MV-4-11 (cell line): ENCODE measurements at regions not wholly inside any gene's neighbourhood (a gene's known extent, or its start where the extent isn't known, plus 50 kb on each side); places are given as distances from the start of the nearest gene placed in this dataset.
"Not testable (repeated sequence)": the region's sequence is repeated elsewhere in the genome, so short reads cannot be mapped to it uniquely, and the experiment has no call there.

Experiments used
- DNase-seq: peaks from one replicate; lab custom pipeline; 2025; lab: John Stamatoyannopoulos, UW

DNA sequence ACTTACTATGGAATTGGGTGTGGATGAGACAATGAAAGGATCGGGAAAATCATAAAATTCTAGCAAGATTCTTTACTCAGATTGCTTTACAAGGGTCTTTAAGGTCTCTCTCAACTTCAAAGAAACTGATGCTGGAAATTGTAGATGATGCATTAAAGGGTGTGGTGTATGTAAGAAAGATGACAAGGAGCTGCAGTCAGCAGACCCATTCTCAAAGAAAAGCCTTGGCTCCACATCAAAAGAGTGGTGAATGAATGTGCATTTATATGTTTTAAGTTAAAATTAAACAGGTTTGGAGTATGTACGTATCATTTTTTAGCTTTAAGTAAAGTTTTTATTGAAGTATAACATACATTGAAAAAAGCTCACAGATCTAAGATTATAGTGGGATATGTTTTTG is 194.5 kb downstream of the C12orf75 start:
- DNase-seq, result no peak

DNA sequence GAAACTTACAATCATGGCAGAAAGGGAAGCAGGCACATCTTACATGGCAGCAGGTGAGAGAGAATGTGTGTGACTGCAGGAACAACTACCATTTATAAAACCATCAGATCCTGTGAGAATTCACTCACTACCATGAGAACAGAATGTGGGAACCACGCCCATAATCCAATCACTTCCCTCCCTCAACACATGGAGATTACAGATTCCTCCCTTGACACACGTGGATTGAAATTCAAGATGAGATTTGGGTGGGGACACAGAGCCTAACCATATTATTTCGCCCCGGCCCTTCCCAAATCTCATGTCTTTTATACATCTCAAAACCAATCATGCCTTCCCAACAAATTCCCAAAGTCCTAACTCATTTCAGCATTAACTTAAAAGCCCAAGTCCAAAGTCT is 203.6 kb downstream of the C12orf75 start:
- DNase-seq, result no peak

DNA sequence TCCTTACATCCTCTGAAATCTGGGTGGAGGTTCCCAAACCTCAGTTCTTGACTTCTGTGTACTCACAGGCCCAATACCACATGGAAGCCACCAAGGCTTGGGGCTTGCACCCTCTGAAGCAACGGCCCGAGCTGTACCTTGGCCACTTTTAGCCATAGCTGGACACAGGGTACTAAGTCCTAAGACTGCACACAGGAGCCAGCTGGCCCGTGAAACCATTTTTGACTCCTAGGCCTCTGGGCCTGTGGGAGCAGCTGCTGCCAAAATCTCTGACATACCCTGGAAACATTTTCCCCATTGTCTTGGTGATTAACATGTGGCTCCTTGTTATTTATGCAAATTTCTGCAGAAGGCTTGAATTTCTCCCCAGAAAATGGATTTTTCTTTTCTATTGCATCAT is 204.5 kb downstream of the C12orf75 start:
- not testable (repeated sequence) for DNase-seq

DNA sequence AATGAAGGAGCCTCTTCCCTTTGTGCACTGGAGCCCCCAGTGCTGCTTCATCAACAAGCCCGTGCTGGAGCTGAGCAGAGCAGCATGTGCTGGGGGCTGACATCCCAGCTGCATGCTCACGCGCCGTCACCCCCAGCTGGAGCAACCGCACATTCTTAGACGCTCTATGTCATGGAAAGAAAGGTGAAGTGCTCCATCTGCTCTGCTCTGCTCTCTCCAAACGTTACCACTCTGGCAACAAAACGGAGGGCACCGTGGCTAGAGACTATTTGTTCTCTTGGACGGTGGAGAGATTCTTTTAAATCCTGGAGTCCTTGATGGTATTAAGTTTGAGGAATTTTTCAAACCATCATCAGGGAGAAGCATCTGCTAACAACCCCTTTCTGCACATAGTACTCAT is 208.4 kb downstream of the C12orf75 start:
- no peak for DNase-seq

DNA sequence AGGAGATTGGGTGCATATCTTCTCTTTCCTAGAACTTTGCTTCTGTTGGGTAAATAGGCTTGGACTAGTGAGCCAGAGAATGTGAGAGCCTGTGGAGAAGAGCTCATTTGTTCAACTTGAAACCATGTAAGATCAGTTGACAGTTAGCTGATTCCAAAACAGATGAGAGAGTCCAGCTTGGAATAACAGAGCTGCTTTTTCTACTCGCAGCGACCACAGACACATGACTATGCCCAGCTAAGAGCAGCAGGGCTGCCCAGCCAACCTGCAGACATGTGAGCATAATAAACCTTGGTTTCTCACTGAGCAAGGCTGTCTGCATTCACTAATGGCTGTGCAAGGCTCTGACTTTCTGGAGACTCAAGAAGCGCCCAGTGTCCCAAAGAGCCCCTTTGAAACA is 209.2 kb downstream of the C12orf75 start:
- DNase-seq, result no peak

DNA sequence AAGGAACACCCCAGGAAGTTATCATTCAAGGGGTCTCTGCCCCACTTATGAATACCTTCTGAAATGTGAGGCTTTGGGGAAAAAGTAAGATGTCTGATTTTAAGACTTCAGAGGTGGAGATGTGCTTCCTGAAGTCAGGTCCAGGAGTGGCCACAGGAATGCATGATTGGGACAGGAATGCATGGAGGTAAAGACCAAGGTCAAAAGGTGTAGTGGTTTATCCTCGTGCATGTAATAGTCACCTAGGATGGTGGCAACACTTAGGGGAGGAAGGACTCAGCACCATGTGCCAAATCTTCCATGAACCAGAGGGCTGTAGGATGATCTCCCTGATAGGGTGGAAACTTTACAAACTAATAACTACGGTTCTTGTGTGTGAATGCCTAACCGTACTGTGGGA is 217.3 kb downstream of the C12orf75 start:
- no peak for DNase-seq

DNA sequence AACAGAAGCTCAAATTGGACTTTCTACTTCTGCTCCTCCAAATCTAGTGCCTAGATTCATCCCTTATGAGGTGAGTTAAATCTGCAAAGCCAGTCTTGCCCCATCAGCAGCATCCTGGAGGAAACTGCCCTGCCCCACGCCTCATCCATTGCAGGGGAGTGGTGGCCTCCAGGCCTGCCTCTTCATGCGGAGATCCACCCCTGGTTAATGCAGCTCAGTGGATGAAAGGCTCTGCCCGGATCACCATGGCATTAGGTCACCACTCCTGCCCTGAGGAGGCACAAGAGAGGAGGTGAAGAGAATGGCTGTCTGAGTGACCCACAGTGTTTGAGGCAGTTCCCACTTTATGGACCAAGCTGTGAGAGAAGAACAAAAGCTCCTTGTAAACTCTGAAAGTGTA is 218.1 kb downstream of the C12orf75 start:
- no peak for DNase-seq

DNA sequence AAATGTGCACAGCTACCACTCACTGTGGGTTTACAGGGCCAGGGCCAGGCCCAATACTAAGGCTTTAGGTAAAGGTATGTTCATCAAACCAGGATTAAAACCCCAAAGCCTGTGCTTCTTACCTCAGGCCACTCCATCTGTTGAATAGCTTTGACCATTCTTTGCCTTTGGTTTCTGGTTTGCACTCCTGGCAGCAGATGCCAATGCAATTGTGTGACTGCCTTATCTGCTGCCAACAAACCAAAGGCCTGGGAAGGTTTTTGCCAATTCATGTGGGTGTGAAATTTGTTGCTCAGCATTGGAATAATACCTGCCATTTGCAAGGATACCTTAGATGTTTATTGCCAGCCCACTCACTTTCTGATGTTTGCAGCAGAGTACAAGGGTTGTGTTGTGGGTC is 221.6 kb downstream of the C12orf75 start:
- no peak for DNase-seq

DNA sequence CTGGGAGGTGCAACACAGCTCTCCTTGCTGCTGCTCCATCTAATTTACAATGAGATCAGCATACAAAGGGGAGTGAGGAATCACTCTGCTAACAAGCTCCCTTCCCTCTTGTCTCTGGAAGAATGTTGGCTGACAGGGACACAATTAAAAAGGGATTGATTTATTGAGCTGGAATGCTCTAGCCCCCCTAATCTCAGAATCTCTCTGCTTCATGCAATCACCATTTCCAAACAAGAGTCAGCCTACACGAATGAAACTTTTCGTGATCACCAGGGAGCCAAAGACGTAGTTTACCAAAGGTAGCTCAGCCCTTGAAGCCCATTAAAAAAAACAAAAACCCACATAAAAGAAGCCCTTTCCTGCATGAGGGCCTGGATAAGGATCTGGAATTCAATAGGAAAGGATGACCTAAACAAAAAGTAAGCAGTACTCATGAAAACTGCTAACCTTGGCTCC is 223.8 kb downstream of the C12orf75 start:
- DNase-seq, result no peak

DNA sequence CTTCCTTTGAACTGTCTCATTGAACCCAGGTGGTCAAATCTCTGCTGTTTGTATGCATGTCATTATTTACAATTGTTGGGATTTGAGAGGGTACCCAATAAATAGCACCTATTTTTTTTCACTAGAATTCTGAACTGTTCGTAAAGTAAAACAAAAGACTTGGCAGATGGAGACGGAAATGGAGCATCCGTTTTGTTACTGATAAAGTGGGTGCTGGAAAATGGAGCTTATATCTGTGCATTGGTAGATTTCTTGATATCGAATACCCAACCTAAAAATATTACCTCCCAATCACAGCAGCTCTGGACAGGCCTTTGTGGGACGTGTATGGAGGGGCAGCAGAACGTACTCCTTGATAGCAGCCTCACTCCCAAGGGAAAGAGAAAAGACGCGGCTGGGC is 224.4 kb downstream of the C12orf75 start:
- no peak for DNase-seq

DNA sequence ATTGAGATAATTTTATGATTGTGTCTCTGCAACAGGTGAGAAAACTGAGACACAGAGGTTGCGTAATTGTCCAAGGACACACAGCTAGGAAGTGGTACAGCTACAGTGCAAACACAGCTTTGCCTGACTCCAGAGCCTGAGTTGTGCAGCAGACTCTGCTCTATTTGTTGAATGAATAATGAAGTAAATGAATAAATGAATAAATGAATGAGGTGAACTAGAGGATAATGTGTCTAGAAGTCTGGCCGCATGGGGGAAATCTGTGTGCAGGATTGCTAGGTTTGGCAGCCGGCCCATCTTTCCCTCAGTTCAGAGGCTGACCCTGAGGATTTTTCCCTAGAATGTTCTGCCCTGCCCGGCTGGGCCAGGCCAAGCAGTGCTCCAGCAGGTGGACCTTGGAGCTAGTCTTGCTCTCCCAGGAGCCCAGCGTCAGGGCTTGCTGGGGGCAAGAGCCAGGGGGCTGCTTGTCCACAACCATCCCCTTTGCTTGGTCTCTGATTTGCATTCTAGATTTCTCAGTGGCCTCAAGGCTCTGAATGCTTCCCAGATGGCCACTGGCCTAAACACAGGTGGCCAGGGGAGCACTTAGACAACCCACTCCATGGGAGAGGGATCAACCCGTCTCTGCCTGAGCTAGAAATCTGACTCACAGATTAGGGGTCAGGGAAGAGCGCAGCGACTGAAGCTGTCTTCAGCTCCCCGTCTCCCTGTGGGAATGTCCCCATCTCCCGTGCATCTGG is 225.2 kb downstream of the C12orf75 start:
- no peak for DNase-seq

DNA sequence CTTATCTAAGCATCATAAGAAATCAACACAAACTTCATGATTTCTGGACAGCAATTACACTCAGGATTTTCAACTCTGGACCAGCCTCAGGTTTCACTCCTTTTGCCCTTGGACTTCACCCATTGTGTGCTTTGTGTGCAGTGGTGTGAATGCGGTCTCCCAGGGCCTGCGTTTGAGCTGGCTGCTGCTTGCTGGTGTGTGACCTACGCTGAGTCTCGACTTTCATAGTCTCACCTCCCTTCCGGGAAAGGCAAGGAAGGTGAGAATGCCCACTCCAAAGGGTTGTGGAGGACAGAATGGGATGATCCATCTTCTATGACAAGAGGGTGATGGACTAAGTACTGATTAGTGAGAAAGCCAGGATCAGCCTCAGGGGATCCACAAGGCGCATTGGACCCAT is 228.8 kb downstream of the C12orf75 start:
- no peak for DNase-seq

DNA sequence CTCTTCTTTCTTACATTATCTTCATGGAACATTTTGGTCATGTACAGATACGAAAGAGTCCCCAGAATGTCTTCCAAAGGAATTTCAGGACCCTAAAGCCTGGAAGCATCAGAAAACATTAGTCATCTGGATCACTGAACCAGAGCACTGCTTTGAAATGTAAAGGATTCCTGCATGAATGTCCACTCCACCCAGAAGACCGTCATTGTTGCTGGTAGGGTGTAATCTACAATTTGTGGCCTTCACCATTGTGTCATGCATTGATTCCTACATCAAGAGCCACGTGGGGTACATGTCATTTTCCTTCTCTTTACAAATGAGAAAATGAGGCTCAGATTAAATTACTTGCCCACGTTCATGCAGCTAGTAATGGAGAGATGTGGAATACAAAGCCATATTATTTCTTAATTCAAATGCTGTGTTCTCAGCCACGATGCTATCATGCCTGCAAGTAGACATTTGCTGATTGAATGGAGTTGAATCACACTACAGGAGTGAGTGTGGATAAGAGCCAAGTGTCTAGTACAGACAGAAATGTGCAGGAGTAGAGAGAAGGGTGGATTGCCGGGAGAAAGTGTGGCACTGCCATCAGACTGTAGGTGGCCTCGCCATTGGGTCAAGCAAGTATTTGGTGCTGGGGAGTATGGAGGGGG is 231.2 kb downstream of the C12orf75 start:
- DNase-seq, result no peak

DNA sequence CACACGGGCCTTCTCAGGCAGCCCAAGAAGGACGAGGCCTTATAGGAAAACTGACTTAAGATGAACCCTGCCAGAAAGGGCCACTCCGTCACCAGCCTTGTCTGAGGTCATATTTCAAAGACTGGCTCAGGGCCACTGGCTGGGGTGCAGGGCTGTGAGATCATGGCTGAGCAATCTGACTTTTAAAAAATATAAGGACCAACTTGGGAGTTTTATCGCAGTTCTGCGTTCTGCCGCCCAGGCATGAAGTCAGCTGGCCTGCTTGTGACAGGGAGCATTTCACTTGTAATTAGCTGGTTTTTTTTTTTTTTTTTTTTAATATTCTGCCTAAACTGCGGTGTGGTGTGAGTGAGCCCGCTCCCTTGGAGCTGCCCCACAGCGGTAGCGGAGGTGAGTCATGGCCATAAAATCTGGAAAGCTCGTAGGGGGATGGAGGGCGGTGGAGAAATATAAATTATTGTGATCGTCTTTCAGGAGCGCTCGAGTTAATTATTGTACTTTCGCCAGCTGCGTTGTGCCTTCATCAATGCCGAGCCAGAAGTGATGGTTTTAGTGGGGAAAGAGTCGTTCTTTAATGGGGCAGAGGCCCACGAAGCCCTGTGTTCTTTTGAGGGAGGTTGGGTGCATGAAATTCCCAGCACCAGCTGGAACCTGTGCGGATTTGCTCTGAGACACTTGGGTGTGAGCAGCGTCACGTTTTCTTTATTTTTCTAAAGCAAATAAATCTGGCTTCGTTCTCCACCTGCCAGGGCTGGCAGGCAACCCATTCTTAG is 231.9 kb downstream of the C12orf75 start:
- DNase-seq, result no peak

DNA sequence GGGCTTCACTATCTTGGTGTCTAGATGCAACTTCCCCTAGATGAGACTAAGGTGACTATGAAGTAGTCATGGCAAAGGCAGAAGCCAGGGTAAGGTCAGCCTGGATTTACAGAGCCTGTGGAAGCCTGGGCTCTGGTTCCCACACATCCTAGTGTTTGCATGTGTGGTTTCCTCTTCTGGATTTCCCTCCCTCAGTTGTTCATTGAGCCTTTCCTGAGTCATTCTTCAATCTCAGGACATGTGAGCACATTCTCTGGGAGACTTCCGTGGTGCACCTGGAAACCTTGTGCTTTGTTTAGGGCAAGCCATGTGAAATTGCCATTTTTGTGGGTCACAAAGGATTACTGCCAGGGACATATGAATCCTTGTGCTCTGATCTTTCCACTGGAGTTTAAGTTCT is 236.6 kb downstream of the C12orf75 start:
- no peak for DNase-seq

DNA sequence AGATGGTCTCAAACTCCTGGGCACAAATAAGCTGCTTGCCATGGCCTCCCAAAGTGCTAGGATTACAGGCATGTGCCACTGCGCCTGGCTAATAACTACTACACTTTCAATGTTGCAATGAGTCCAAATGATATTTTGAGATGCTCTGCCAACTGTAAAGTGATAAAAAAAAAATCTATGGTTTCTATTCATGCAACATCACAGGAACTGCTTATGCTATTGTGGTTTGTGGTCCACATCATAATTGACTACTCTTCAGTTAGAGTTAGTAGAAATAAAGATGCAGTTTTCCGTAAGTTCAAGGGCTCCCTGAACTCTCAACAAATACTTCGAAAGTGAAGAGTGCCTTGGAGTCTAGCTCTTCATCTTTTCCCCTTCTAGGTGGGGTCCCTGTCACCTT is 239.4 kb downstream of the C12orf75 start:
- DNase-seq, result no peak

DNA sequence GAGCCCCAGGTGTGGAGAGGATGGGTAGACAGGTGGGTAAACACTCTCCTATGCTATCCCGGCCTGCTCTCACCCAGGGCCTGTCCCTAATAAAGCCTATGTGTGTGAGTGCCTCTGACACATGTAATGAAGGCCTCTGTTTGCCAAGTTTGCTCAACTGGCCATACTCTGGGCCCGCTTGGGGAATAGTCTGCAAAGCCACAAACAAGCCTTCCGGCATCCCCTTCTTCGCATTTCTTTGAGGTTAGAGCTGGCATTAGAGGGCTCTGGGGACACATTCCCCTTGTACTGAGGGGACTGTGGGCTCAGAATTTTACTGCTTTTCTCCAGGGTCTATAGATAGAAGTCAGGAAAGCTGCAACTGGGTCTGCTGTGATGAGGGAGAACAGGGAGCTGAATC is 240.5 kb downstream of the C12orf75 start:
- no peak for DNase-seq

DNA sequence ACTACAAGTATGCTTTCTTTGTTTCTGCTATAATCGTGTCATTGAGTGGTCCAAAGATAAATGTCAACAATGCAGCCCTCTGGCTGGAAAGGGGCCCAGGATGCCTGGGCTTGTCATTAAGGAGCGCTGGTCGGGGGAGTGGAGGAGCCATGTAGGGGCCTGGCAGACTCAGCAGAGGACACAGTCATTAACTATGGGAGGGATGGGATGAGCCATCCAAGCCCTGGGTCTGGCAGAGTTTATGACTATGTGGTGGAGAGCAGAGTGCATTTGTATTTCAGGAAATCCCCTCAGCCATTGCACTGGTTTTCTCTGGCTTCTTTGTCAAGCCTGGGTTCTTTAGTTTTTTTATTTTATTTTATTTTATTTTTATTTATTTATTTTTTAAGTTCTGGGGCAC is 243.1 kb downstream of the C12orf75 start:
- no peak for DNase-seq

DNA sequence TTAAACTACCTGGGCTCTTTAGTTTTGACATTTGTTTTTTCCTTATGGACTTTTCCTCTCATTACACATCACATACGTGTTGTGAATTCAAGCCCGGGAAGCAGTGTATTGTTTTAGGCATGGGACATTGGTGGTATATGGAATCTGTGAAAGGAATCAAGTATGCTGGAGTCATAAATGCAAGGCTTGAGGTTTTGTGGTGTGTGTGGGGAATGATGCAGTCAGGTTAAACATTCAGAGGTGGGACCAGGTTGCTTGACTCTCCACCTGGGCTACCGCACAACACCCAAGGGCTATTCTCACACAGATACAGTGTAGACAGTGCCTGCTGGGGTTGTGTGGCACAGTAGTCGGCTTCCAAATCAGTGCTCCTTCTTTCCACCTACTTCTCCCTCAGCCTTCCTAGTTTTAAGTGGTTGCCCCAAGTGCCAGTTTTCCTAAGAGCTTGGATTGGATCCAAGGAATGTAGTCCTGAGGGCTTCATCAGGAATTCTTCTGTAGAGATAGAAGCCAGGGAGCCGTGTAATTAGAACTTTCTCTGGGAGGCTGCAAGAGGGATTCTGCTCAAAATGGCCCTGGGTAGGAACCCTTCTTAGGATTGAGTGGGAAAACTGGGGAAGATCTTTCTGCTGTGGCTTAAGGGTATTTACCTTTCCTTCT is 243.7 kb downstream of the C12orf75 start:
- DNase-seq, result no peak

DNA sequence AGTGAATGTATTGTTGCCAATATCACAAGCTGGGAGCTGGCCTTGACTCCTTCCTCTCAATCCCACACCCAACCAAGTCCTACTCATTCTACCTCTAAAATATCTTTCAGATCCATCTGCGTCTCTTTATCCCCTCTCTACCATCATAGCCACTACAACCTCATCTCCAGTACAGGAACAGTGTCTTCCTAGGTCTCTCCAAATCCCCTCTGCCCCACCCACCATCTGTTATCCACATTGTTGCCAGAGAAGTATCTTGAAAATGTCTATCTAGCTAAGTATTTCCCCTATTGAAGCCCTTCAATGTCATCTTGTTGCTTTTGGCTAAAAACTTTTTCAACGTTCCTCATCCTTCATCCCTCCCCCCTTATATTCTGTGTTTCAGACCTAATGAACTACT is 244.7 kb downstream of the C12orf75 start:
- no peak for DNase-seq

DNA sequence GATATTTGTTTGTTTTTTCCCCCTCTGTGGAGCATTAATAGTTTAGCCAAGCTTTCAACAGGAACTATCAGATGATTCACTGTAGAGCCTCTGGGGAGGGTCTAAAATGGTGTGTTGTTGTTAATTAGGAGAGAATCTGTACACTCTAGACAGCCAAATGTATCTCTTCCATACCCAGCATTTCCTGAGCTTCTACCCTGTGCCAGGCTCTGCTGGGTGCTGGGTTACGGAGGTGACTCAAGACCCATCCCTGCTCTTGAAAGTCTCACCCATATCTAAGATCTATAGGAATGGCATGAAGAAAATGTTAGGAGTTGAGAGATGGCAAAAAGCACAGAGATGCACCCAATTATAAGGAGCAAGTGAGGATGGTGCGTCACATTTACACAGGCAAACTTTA is 245.8 kb downstream of the C12orf75 start:
- no peak for DNase-seq

DNA sequence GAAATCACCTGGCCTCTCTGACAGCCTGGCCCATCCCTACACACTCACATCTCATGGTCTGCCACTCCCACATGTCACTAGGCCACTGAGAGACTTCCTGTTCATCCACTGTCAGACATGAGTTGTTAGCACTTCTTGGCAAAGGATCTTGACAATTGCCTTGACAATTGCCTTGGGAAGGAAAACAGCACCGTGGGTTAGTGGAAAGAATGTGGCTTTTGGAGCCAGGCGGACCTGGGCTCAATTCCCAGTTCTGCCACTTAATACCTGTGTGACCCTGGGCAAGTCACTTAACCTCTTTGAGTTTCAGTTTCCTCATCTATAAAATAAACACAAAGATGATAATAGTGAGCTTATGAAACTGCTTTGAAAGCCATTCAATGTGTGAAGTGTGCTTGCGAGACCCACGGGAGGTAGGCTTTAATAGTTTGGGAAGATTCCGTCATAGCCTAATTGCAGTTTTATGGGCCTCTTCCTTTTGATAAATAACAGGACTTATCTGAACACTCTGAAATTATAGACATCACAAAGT is 250.4 kb downstream of the C12orf75 start:
- DNase-seq, result no peak
